Activated B cell treated with CpG ODN at 0.5 μM for 24 hours (primary cell): ENCODE measurements at regions not wholly inside any gene's neighbourhood (a gene's known extent, or its start where the extent isn't known, plus 50 kb on each side); places are given as distances from the start of the nearest gene placed in this dataset.

Source experiments
- ATAC-seq: fragments of 200-7000 bp; cut with Tn5 transposase; one replicate; pipeline ENCODE4 v1.10.0; 2021; ENCODE audit warnings: low read depth, mild to moderate bottlenecking, moderate library complexity
- CTCF ChIA-PET: fragments of 350-600 bp; sonication (Branson Sonifier 250); formaldehyde crosslinking; loops from one replicate; lab custom pipeline; 2021; ENCODE audit warnings: antibody characterized with exemption; lab: Charles Lee
- POLR2A ChIA-PET: fragments of 350-600 bp; sonication (Branson Sonifier 250); formaldehyde crosslinking; loops from one replicate; lab custom pipeline; 2021; ENCODE audit warnings: antibody characterized with exemption; lab: Charles Lee
- DNase-seq: peaks from one replicate; pipeline ENCODE4 v3.0.0; 2022
- H3K27ac Mint-ChIP-seq: one replicate; pipeline ENCODE4 v1.8.0; 2020; ENCODE audit warnings: mixed read lengths
- H3K27me3 Mint-ChIP-seq: one replicate; pipeline ENCODE4 v1.8.0; 2021; ENCODE audit warnings: mixed read lengths
- H3K36me3 Mint-ChIP-seq: one replicate; pipeline ENCODE4 v1.8.0; 2021; ENCODE audit warnings: low read depth, mixed read lengths
- H3K4me1 Mint-ChIP-seq: one replicate; pipeline ENCODE4 v1.8.0; 2021; ENCODE audit warnings: mixed read lengths
- H3K4me3 Mint-ChIP-seq: one replicate; pipeline ENCODE4 v1.8.0; 2020; ENCODE audit warnings: mild to moderate bottlenecking, mixed read lengths
- H3K9me3 Mint-ChIP-seq: one replicate; pipeline ENCODE4 v1.8.0; 2020; ENCODE audit warnings: mixed read lengths
- CTCF ChIP-seq: fragments of 200-600 bp; IDR thresholded peaks from one replicate; pipeline ENCODE4 v1.8.0; 2022; ENCODE audit warnings: antibody characterized with exemption, mild to moderate bottlenecking
- intact Hi-C: fragments of 100-400 bp; cut with micrococcal nuclease; formaldehyde crosslinking; loops from one replicate; pipeline ENCODE4 v1.15.1; 2024

GRCh38 chr6:170172392-170172791, 118.5 kb downstream of the DLL1 start:
- ATAC-seq: no peak

GRCh38 chr6:170167657-170168159, 123.2 kb downstream of the DLL1 start:
- no peak for TF ChIP-seq CTCF
- DNase-seq: no peak
- intact Hi-C loops: no loop called here
- peaks cover 3% of the 10 kb centered on the region for H3K27me3 Mint-ChIP-seq
- H3K9me3 Mint-ChIP-seq: no peaks in the 10 kb centered on the region
- no peaks in the 10 kb centered on the region for H3K36me3 Mint-ChIP-seq
- H3K27ac Mint-ChIP-seq: no peak overlapping the region
- CTCF ChIA-PET: no interaction called here
- no peak overlapping the region for H3K4me3 Mint-ChIP-seq
- no peak for ATAC-seq
- POLR2A ChIA-PET: no interaction called here
- peaks cover 2% of the 10 kb centered on the region for H3K4me1 Mint-ChIP-seq

More at GRCh38 chr6:170172392-170172791, 118.5 kb downstream of the DLL1 start:
- no peak overlapping the region for H3K27ac Mint-ChIP-seq
- no peaks in the 10 kb centered on the region for H3K9me3 Mint-ChIP-seq
- CTCF ChIA-PET: no interaction called here
- POLR2A ChIA-PET: no interaction called here
- no peak overlapping the region for H3K4me3 Mint-ChIP-seq
- H3K27me3 Mint-ChIP-seq: peaks cover 3% of the 10 kb centered on the region
- DNase-seq: no peak
- H3K36me3 Mint-ChIP-seq: no peaks in the 10 kb centered on the region
- intact Hi-C loops: no loop called here
- no peaks in the 10 kb centered on the region for H3K4me1 Mint-ChIP-seq
- no peak for TF ChIP-seq CTCF

- ChIA-PET CTCF (no interaction called here), POLR2A (no interaction called here)
- Mint-ChIP-seq H3K36me3 (no peaks in the 10 kb centered on the region), H3K4me3 (no peak overlapping the region), H3K27me3 (peaks cover 3% of the 10 kb centered on the region), H3K27ac (no peak overlapping the region), H3K4me1 (peaks cover 5% of the 10 kb centered on the region), H3K9me3 (no peaks in the 10 kb centered on the region)
- no peak for TF ChIP-seq CTCF
- intact Hi-C loops: no loop called here
- DNase-seq (no peak), ATAC-seq (no peak)
Measured at GRCh38 chr6:170166511-170167122, 124.3 kb downstream of the DLL1 start.

GRCh38 chr6:170165471-170166117, 125.3 kb downstream of the DLL1 start:
- peaks cover 3% of the 10 kb centered on the region for H3K27me3 Mint-ChIP-seq
- ChIA-PET POLR2A (no interaction called here), CTCF (no interaction called here)
- no peak for ATAC-seq
- peaks cover 5% of the 10 kb centered on the region for H3K4me1 Mint-ChIP-seq
- TF ChIP-seq CTCF: no peak
- H3K9me3 Mint-ChIP-seq: no peaks in the 10 kb centered on the region
- no peaks in the 10 kb centered on the region for H3K36me3 Mint-ChIP-seq
- H3K27ac Mint-ChIP-seq: no peak overlapping the region
- no peak for DNase-seq
- H3K4me3 Mint-ChIP-seq: no peak overlapping the region
- intact Hi-C loops: no loop called here

GRCh38 chr6:170165085-170165470, 125.8 kb downstream of the DLL1 start:
- no peak overlapping the region for H3K4me3 Mint-ChIP-seq
- intact Hi-C loops: no loop called here
- ATAC-seq (no peak), DNase-seq (no peak)
- POLR2A ChIA-PET: no interaction called here
- no peaks in the 10 kb centered on the region for H3K36me3 Mint-ChIP-seq
- no peaks in the 10 kb centered on the region for H3K9me3 Mint-ChIP-seq
- CTCF ChIA-PET: no interaction called here
- no peak for TF ChIP-seq CTCF
- peaks cover 3% of the 10 kb centered on the region for H3K27me3 Mint-ChIP-seq
- H3K27ac Mint-ChIP-seq: no peak overlapping the region
- H3K4me1 Mint-ChIP-seq: peaks cover 5% of the 10 kb centered on the region
